SK-N-SH (cell line): ENCODE measurements at regions not wholly inside any gene's neighbourhood (a gene's known extent, or its start where the extent isn't known, plus 50 kb on each side); places are given as distances from the start of the nearest gene placed in this dataset.

Experiments used
- CTCF ChIP-seq: fragments of 200-600 bp; sonication (generic); IDR thresholded peaks from 2 replicates; pipeline ENCODE4 v1.6.1; 2017; ENCODE audit warnings: antibody characterized with exemption, mild to moderate bottlenecking, moderate library complexity
- EP300 ChIP-seq, 2 experiments: IDR thresholded peaks; 2 replicates each; pipeline versions ENCODE4 v1.4.0 to v1.6.1; 2012; ENCODE audit warnings: borderline replicate concordance in 1 of 2, low read depth in 1 of 2, low read length in 1 of 2
- FOXJ3 ChIP-seq: sonication (generic); formaldehyde crosslinking; IDR thresholded peaks from 2 replicates; pipeline ENCODE4 v1.5.1; 2020; ENCODE audit warnings: mild to moderate bottlenecking, missing genetic modification reagents
- POLR2AphosphoS5 ChIP-seq: IDR thresholded peaks from 2 replicates; pipeline ENCODE4 v1.6.1; 2012; ENCODE audit warnings: low read depth, low read length
- REST ChIP-seq: IDR thresholded peaks from 2 replicates; pipeline ENCODE4 v1.6.1; 2012; ENCODE audit warnings: mild to moderate bottlenecking, low read depth, low read length, moderate library complexity
- USF1 ChIP-seq: IDR thresholded peaks from 2 replicates; pipeline ENCODE4 v1.4.0; 2012; ENCODE audit warnings: low read depth, borderline replicate concordance
- YY1 ChIP-seq: IDR thresholded peaks from 2 replicates; pipeline ENCODE4 v1.4.0; 2012; ENCODE audit warnings: low read depth, mild to moderate bottlenecking

GRCh38 chr10:64067859-64068258, 546.7 kb downstream of the REEP3 start:
- TF ChIP-seq EP300 (IDR thresholded peaks at IDR 0.05; ENCODE audit: borderline replicate concordance in 1 of 2, low read depth in 1 of 2, low read length in 1 of 2) (no peak), CTCF (no peak), USF1 (no peak), POLR2AphosphoS5 (no peak), FOXJ3 (CRISPR knock-in tag) (no peak), REST (no peak), YY1 (no peak)
